ENCODE measurements at regions not wholly inside any gene's neighbourhood (a gene's known extent, or its start where the extent isn't known, plus 50 kb on each side); places are given as distances from the start of the nearest gene placed in this dataset.

- ChIA-PET POLR2A (ENCODE audit: partially characterized antibody) (interaction anchor here (0.8 kb wide), 1 partner anchor 9 kb away, joined by 3 read pairs; no protein-coding TSS in a partner anchor), CTCF (ENCODE audit: partially characterized antibody) (interaction anchor here (0.9 kb wide), 1 partner anchor 13 kb away, joined by 3 read pairs; no protein-coding TSS in a partner anchor)
- no peak overlapping the region for H3K18ac ChIP-seq (ENCODE audit: extremely low read depth, low read length)
- H2AK5ac ChIP-seq (ENCODE audit: low read depth, low read length): no peak overlapping the region
- no peak overlapping the region for H4K91ac ChIP-seq (replicated peaks; ENCODE audit: insufficient read length, low read length)
- peak overlapping the region; percentile 86; the same call in 1 of the 2 replicates for H2AFZ ChIP-seq (ENCODE audit: low read length)
- H3K4ac ChIP-seq (replicated peaks; ENCODE audit: insufficient read length, low read depth, low read length): no peak overlapping the region
- no peak overlapping the region for H3K27ac ChIP-seq (ENCODE audit: low read depth, low read length)
- no peaks in the 10 kb centered on the region for H3K27me3 ChIP-seq (replicated peaks in 1 of 4; ENCODE audit: control insufficient read depth in 3 of 4, extremely low read depth in 1 of 4, insufficient read depth in 3 of 4, low read length in 3 of 4)
- H3K14ac ChIP-seq (ENCODE audit: insufficient read length): no peak overlapping the region
- H4K8ac ChIP-seq (ENCODE audit: extremely low read depth, insufficient read depth, low read length): no peak overlapping the region; the same call in 1 of the 2 replicates
- H2BK12ac ChIP-seq (ENCODE audit: low read depth, low read length): no peak overlapping the region
- H3K4me1 ChIP-seq (replicated peaks in 1 of 4; ENCODE audit: control insufficient read depth in 3 of 4, insufficient read depth in 4 of 4, low read length in 3 of 4): peaks cover 0 to 11% (median 2%) of the 10 kb centered on the region in 4 experiments; a peak in 3 of 7 replicates
- H3K9ac ChIP-seq (replicated peaks in 1 of 4; ENCODE audit: extremely low read depth in 1 of 4, low read depth in 3 of 4, low read length in 3 of 4): no peak overlapping the region
- no peak overlapping the region for H3K23ac ChIP-seq (ENCODE audit: insufficient read length)
- H3K4me3 ChIP-seq (ENCODE audit: extremely low read depth in 1 of 4, insufficient read depth in 2 of 4, low read depth in 3 of 4, low read length in 4 of 4): no peak overlapping the region
- H3K79me2 ChIP-seq (ENCODE audit: control insufficient read depth in 1 of 2, insufficient read depth in 2 of 2, low read length in 2 of 2): no peaks in the 10 kb centered on the region
- WGBS, 2 experiments (ENCODE audit: extremely low coverage in 1 of 2, insufficient coverage in 1 of 2, insufficient read length in 1 of 2, insufficient replicate concordance in 2 of 2, low coverage in 1 of 2, low lambda C conversion rate in 2 of 2, missing lambda C conversion rate in 1 of 2): 92 to 100% methylated on average over 1 to 21 of the region's 22 CpGs
- no peaks in the 10 kb centered on the region for H4K20me1 ChIP-seq (replicated peaks in 1 of 2; ENCODE audit: control insufficient read depth in 1 of 2, insufficient read depth in 2 of 2, low read length in 2 of 2)
- no peak overlapping the region for H2BK20ac ChIP-seq (ENCODE audit: low read length)
- H3K23me2 ChIP-seq (ENCODE audit: low read depth, low read length): no peaks in the 10 kb centered on the region
- no peak overlapping the region for H4K5ac ChIP-seq (ENCODE audit: insufficient read length, low read depth, low read length)
- H2BK5ac ChIP-seq (ENCODE audit: low read depth, low read length): no peak overlapping the region
- no peak overlapping the region for H2BK15ac ChIP-seq (ENCODE audit: low read length)
- FAIRE-seq (no peak), DNase-seq (ENCODE audit: low read depth in 1 of 2, low spot score in 2 of 2) (no peak)
- no peak overlapping the region for H3K56ac ChIP-seq (replicated peaks; ENCODE audit: insufficient read length, low read depth, low read length)
- no peak overlapping the region for H3K4me2 ChIP-seq (ENCODE audit: insufficient read depth in 1 of 2, low read depth in 2 of 2, low read length in 2 of 2)
- no peaks in the 10 kb centered on the region for H3K36me3 ChIP-seq (ENCODE audit: control insufficient read depth in 2 of 4, insufficient read depth in 4 of 4, low read length in 3 of 4)
- no peak overlapping the region for H2BK120ac ChIP-seq (replicated peaks; ENCODE audit: low read depth, low read length)
- peaks cover under 1 to 7% of the 10 kb centered on the region in 2 experiments; a peak in 3 of 4 replicates for H3K9me3 ChIP-seq (ENCODE audit: insufficient read depth in 2 of 2, low read depth in 1 of 2, low read length in 1 of 2)
- H3K79me1 ChIP-seq (ENCODE audit: low read depth, low read length): no peaks in the 10 kb centered on the region
- TF ChIP-seq BACH1 (IDR thresholded peaks at IDR 0.05; ENCODE audit: low read length): no peak
- no peak for TF ChIP-seq MAFK (IDR thresholded peaks at IDR 0.05; ENCODE audit: low read depth, low read length)
- no peak for TF ChIP-seq RFX5 (IDR thresholded peaks at IDR 0.05; ENCODE audit: borderline replicate concordance, low read depth, low read length)
- TF ChIP-seq ATF3 (IDR thresholded peaks at IDR 0.05; ENCODE audit: insufficient read depth, low read depth, low read length): no peak
- TF ChIP-seq TAF7 (optimal IDR thresholded peaks at IDR 0.05; ENCODE audit: borderline replicate concordance, low read depth, low read length): no peak
- TF ChIP-seq GABPA (IDR thresholded peaks at IDR 0.05; ENCODE audit: borderline replicate concordance, insufficient read depth, low read length): no peak
- TF ChIP-seq CBX8 (IDR thresholded peaks at IDR 0.05; ENCODE audit: borderline replicate concordance, low read depth, low read length): no peak
- no peak for TF ChIP-seq ZNF274 (IDR thresholded peaks at IDR 0.05; ENCODE audit: borderline replicate concordance, extremely low read depth, low read length)
- no peak for TF ChIP-seq NRF1 (IDR thresholded peaks at IDR 0.05; ENCODE audit: low read depth, low read length)
- TF ChIP-seq HDAC2 (IDR thresholded peaks at IDR 0.05; ENCODE audit: borderline replicate concordance in 1 of 2, low read depth in 2 of 2, low read length in 2 of 2): no peak
- TF ChIP-seq POLR2AphosphoS5 (IDR thresholded peaks at IDR 0.05; ENCODE audit: low read depth, low read length): no peak
- no peak for TF ChIP-seq SP2 (IDR thresholded peaks at IDR 0.05; ENCODE audit: low read length)
- no peak for TF ChIP-seq BRCA1 (IDR thresholded peaks at IDR 0.05; ENCODE audit: low read depth, low read length)
- TF ChIP-seq RNF2 (IDR thresholded peaks at IDR 0.05; ENCODE audit: borderline replicate concordance, low read depth, low read length, missing control alignments, poor library complexity, severe bottlenecking): no peak
Observed at GRCh38 chr12:127760996-127761395, 506.0 kb upstream of the TMEM132C start.
